Prostate gland (tissue), 2 donors: ENCODE measurements at regions not wholly inside any gene's neighbourhood (a gene's known extent, or its start where the extent isn't known, plus 50 kb on each side); places are given as distances from the start of the nearest gene placed in this dataset.

Experiments used
- CTCF ChIP-seq, 4 experiments: fragments of 200-600 bp in 2 of 4; fragments of 450-650 bp in 2 of 4; sonication (generic) in 2 of 4; IDR thresholded peaks; 1 replicate in 3 of 4; 2 replicates in 1 of 4; pipeline ENCODE4 v1.5.1; 2016 to 2019; ENCODE audit warnings: antibody characterized with exemption in 4 of 4, mild to moderate bottlenecking in 2 of 4, moderate library complexity in 2 of 4
- POLR2A ChIP-seq: fragments of 450-650 bp; IDR thresholded peaks from one replicate; pipeline ENCODE4 v1.6.1; 2016; ENCODE audit warnings: antibody characterized with exemption, mild to moderate bottlenecking

GRCh38 chr12:30108666-30109065 is 324.9 kb upstream of the TMTC1 start:
- TF ChIP-seq CTCF (IDR thresholded peaks at IDR 0.05) (no peak), POLR2A (no peak)
